NCI-H2227 (cell line): ENCODE measurements at regions not wholly inside any gene's neighbourhood (a gene's known extent, or its start where the extent isn't known, plus 50 kb on each side); places are given as distances from the start of the nearest gene placed in this dataset.

Experiments
- DNase-seq: peaks from one replicate; lab custom pipeline; 2025; ENCODE audit not compliant: unreplicated experiment; lab: John Stamatoyannopoulos, UW

- DNase-seq = no peak
Measured at GRCh38 chr11:70644343-70645060, 246.2 kb downstream of the CTTN start.

GRCh38 chr11:70645537-70645936 lies 247.2 kb downstream of the CTTN start:
- no peak for DNase-seq

DNA sequence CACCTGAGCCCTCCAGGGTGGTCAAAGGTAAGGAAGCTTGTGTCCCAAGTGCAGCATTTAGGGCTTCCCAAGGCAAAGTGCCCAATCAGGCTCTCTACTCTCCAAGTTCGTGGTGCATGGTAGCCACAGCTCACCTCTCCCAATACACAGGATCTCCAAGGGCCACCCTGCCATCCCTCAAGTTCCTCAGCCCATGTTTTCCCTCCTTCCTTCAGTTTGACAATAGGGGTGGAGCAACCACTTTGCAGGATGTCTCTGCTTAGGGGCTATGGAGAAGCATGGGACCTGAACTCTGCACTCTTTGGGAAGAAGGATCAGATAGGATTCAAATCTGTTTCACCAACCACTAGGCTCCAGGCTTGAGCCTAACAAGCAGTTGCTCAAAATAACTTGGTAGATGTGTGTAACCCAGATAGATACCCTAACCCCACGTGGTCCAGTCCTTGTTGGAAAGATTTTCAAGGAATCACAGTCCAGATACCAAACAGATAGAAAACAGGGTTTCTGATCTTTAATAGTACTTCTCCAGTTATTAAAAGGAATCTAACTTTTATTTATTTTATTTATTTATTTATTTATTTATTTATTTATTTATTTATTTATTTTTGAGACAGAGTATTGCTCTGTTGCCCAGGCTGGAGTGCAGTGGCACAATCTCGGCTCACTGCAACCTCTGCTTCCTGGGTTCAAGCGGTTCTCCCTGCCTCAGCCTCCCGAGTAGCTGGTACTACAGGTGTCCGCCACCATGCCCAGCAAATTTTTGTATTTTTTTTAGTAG lies 248.1 kb downstream of the CTTN start:
- DNase-seq = no peak

- DNase-seq = no peak
Measured at GRCh38 chr11:70647188-70648166, 249.1 kb downstream of the CTTN start.

- DNase-seq = no peak
Measured at GRCh38 chr11:70650075-70650909, 252.0 kb downstream of the CTTN start.

DNA sequence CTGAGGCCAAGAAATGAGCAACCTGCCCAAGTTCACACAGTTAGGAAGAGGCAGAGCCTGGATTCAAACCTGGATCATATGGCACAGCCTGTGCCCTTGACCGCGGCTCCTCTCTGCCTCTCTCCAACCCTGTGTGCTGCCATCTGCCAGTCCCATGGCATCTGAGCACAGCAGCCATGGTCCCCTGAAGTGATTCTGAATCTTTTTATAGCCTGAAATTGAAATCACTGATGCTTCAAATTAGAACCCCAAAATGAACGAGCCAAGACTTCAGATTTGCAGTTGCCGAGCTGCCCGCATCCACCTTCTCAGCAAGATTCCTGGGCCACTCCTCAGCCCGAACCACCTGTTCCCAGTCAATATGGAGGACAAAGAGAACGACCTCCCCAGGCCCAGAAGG lies 252.7 kb downstream of the CTTN start:
- DNase-seq = no peak

GRCh38 chr11:70654016-70654415 lies 255.7 kb downstream of the CTTN start:
- no peak for DNase-seq

DNA sequence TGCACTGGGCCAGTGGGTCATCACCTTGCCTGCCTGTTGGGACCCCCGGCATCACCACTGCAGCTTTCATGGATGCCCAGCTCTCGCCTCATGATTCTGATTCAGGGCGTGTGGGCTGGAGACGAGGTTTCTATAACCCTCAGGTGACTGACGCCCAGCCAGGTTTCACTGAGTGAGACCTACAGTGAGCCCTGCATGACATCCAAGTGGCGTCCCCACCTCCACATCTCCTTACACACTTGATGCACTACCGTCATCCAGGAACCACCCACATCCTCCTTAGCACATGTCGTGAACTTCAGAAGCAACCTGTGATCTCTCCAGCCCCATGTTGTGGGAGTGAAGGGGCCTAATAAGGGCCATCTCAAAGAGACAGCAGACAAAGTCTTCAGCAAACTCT lies 257.5 kb downstream of the CTTN start:
- DNase-seq = no peak

DNA sequence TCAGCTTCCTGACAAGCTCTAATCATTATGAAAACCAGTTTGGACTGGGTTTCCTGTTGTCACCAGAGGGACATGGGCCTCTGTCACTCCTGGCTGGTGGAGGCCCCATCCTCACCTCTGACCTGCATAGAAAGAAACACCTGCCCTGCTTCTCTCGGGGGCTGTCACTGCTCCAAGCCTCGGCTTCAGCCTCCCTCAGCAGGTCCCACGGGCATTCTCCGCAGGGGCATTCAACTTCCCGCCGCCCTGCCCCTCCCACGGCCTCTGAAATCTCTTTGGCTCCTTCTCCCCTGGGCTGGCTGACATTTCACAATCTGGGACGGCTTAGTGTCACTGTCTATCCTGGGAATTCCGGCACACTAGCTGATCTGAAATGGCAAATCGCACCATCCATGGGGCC lies 257.9 kb downstream of the CTTN start:
- DNase-seq = no peak

GRCh38 chr11:70660059-70660888 lies 261.9 kb downstream of the CTTN start:
- DNase-seq = no peak

DNA sequence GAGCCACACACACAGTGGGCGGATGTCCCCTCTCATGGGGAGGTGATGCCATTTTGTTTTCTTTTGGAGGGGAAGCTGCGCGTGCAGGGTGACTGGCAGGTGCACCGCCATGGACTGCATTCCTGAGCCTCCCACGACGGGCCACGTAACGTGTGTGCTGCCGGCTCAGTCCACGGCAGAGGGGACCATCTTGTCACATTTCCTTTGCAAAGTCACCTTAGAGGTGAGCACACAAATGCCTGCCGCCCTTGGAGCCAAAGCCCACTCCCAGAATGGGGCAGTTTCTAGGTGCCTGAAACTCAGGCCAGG lies 262.5 kb downstream of the CTTN start:
- DNase-seq = no peak

GRCh38 chr11:70661761-70662501 lies 263.6 kb downstream of the CTTN start:
- DNase-seq = peak; percentile 83

DNA sequence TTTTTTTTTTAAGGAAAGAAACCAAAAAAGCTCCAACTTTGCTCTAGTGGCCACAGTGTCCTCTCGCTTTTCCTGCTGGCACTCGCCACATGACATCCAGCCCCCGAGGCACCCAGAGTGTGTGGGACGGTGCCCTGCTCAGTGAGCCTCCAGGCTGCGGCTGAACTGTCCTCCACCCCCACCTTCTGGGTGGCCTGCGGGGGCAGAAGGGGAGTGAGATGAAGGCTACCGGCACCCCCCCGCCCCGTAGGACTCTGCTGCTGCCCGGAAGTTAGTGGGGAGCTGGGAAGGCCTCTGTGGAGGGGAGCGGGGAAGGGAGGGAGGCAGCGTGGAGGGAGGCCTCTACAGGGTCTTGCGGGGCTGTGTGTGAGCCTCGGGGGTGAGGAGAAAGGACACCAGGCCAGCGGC lies 264.4 kb downstream of the CTTN start:
- no peak for DNase-seq

DNA sequence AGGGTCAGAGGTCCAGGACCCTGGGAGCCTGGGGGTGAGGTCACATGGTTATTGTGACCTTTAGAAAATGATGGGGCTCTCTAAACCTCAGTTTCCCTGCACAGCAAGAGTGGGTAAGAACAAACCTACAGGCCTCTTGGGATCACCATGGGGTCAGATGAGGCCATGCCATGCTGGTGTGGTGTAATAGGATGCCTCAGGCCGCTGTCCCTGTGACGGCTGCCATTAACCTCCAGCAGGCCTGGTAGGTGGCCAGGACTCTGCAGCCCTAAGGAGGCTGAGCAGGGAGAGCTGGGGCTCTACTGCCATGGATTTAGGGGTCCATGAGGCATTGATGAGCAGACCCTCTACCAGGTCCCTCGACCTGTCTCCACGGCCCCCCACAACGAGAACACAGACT lies 265.5 kb downstream of the CTTN start:
- DNase-seq = no peak

DNA sequence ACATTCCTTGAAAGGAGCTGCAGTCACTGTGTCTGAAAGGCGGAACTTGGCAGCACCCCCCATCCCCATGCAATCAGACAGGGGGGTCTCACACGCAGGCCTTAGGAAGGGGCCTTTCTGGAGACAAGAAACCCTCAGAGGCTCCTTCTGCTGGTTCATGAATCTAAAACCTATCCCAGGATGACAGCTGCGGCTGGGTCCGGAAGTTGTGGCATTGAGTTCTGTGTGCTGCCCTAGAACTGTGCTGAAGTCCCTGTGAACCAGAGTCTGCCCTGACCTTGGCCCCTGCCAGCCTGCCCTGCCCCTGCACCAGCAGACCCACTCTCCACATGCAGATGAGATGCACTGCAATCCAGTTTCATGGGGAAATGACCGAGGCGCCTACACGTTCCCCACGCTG lies 268.0 kb downstream of the CTTN start:
- no peak for DNase-seq

- no peak for DNase-seq
Measured at GRCh38 chr11:70667767-70668166, 269.4 kb downstream of the CTTN start.

DNA sequence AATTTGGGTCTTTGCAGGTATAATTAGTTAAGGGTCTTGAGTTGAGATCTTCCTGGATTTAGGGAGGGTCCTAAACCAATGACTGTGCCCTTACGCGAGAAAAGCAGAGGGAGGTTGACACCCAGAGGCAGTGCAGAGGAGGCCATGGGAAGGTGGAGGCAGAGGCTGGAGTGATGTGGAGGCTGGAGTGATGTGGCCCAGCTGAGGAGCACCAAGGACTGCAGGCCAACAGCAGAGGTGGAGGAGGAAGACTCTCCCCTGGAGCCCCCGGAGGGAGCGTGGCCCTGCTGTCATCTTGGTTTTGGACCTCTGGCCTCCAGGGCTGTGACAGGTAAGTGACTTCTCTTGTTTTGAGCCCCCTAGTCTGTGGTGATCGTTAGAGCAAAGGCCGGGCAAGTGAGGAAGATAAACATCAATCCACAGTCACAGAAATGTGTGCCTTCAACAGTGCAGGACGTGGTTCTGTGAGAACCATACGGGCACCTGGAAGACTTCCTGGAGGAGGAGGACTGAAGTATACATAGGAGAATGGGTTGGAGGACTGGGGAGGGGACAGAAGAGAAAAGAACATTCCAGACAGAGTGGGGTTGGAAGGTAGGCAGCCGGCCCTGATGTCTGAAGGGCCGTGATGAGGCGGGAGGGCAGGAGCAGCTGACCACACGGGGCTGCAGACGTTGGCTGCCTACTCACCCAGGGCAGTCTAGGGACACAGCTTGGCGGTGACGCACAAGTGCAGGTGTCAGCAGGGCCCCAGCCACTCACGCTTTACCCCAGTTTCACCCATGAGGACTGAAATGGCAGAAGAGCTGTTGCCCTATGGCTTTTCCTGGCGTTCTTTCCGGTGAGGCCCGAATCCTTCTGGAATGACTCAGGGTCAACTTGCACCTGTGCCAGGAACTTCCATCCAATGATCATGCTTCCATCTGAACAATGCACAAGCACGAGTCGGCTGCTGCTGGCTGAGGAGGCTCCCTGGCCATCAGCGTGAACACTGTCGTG lies 270.2 kb downstream of the CTTN start:
- no peak for DNase-seq

DNA sequence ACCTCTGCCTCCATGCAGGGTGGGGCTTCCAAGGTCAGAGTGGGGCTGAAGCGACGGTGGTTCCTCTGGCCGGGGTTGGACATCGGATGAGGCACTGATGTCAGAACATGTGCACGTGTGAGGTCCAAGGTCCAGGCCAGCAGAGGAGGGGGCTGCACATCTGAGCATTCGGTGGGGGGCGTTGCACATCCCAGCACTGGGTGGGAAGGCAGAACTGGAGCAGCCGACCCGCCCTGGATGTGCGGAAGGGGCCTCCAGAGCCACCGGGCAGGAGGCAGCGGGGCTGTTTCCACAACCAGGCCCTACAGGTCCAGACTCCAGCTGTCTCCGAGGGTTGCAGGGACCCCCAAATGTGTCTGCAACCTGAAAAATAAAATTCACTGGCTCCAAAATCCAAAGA lies 271.0 kb downstream of the CTTN start:
- DNase-seq = no peak
